ENCODE measurements at regions not wholly inside any gene's neighbourhood (a gene's known extent, or its start where the extent isn't known, plus 50 kb on each side); places are given as distances from the start of the nearest gene placed in this dataset.
A peak's percentile ranks its signal among the peaks of the same experiment; 100 is the strongest.
"Not testable (repeated sequence)": the region's sequence is repeated elsewhere in the genome, so short reads cannot be mapped to it uniquely, and the experiment has no call there.

- BruUV-seq (replicated peaks); H3K4me3 ChIP-seq (ENCODE audit: low read length); intact Hi-C loops (cut with micrococcal nuclease); ATAC-seq; H3K79me2 ChIP-seq (ENCODE audit: low read length); POLR2A ChIA-PET (ENCODE audit: unreplicated experiment); H3K4me2 ChIP-seq (ENCODE audit: low read length); H3K9me2 ChIP-seq (replicated peaks; ENCODE audit: low read length); H3K4me1 ChIP-seq (ENCODE audit: insufficient read depth, low read length); H3K9ac ChIP-seq (ENCODE audit: low read length); H3K27me3 ChIP-seq (ENCODE audit: low read length); H2AFZ ChIP-seq (ENCODE audit: low read length); CTCF ChIA-PET; H4K20me1 ChIP-seq (ENCODE audit: low read length); H3K9me3 ChIP-seq (ENCODE audit: low read length); DNase-seq; H3F3A ChIP-seq (ENCODE audit: low read length, unreplicated experiment); H3K27ac ChIP-seq (ENCODE audit: low read length); H3K36me3 ChIP-seq (ENCODE audit: low read depth, low read length): not testable (repeated sequence)
Measured at GRCh38 chr15:20105011-20105990, 436.3 kb downstream of the GOLGA6L6 start.

GRCh38 chr15:20104551-20104950, 437.0 kb downstream of the GOLGA6L6 start:
- H3K4me1 ChIP-seq (ENCODE audit: insufficient read depth, low read length); CTCF ChIA-PET; H3K4me3 ChIP-seq (ENCODE audit: low read length); H3K9me2 ChIP-seq (replicated peaks; ENCODE audit: low read length); H3K36me3 ChIP-seq (ENCODE audit: low read depth, low read length); H2AFZ ChIP-seq (ENCODE audit: low read length); H3K9me3 ChIP-seq (ENCODE audit: low read length); BruUV-seq (replicated peaks); H3K27ac ChIP-seq (ENCODE audit: low read length); H4K20me1 ChIP-seq (ENCODE audit: low read length); H3K27me3 ChIP-seq (ENCODE audit: low read length); intact Hi-C loops (cut with micrococcal nuclease); H3K79me2 ChIP-seq (ENCODE audit: low read length); H3K4me2 ChIP-seq (ENCODE audit: low read length); POLR2A ChIA-PET (ENCODE audit: unreplicated experiment); H3K9ac ChIP-seq (ENCODE audit: low read length); ATAC-seq; H3F3A ChIP-seq (ENCODE audit: low read length, unreplicated experiment); DNase-seq: not testable (repeated sequence)

- H3K27ac ChIP-seq (ENCODE audit: low read length); intact Hi-C loops (cut with micrococcal nuclease); POLR2A ChIA-PET (ENCODE audit: unreplicated experiment); H3K9ac ChIP-seq (ENCODE audit: low read length); H3K79me2 ChIP-seq (ENCODE audit: low read length); H3K4me3 ChIP-seq (ENCODE audit: low read length); ATAC-seq; H3K4me1 ChIP-seq (ENCODE audit: insufficient read depth, low read length); H3K9me2 ChIP-seq (replicated peaks; ENCODE audit: low read length); BruUV-seq (replicated peaks); H3F3A ChIP-seq (ENCODE audit: low read length, unreplicated experiment); CTCF ChIA-PET; H3K27me3 ChIP-seq (ENCODE audit: low read length); H3K4me2 ChIP-seq (ENCODE audit: low read length); H3K36me3 ChIP-seq (ENCODE audit: low read depth, low read length); H4K20me1 ChIP-seq (ENCODE audit: low read length); H3K9me3 ChIP-seq (ENCODE audit: low read length); DNase-seq; H2AFZ ChIP-seq (ENCODE audit: low read length): not testable (repeated sequence)
Measured at GRCh38 chr15:20102862-20103261, 438.7 kb downstream of the GOLGA6L6 start.

- H3F3A ChIP-seq (ENCODE audit: low read length, unreplicated experiment); H3K27me3 ChIP-seq (ENCODE audit: low read length); H2AFZ ChIP-seq (ENCODE audit: low read length); ATAC-seq; H3K36me3 ChIP-seq (ENCODE audit: low read depth, low read length); H3K9me3 ChIP-seq (ENCODE audit: low read length); H3K27ac ChIP-seq (ENCODE audit: low read length); H3K79me2 ChIP-seq (ENCODE audit: low read length); H3K4me3 ChIP-seq (ENCODE audit: low read length); H3K4me2 ChIP-seq (ENCODE audit: low read length); DNase-seq; H4K20me1 ChIP-seq (ENCODE audit: low read length); H3K9me2 ChIP-seq (replicated peaks; ENCODE audit: low read length); intact Hi-C loops (cut with micrococcal nuclease); POLR2A ChIA-PET (ENCODE audit: unreplicated experiment); CTCF ChIA-PET; H3K9ac ChIP-seq (ENCODE audit: low read length); BruUV-seq (replicated peaks); H3K4me1 ChIP-seq (ENCODE audit: insufficient read depth, low read length): not testable (repeated sequence)
Measured at GRCh38 chr15:20102209-20102608, 439.4 kb downstream of the GOLGA6L6 start.

GRCh38 chr15:20101281-20101680, 440.3 kb downstream of the GOLGA6L6 start:
- H3K9ac ChIP-seq (ENCODE audit: low read length); H3K9me2 ChIP-seq (replicated peaks; ENCODE audit: low read length); POLR2A ChIA-PET (ENCODE audit: unreplicated experiment); H3K9me3 ChIP-seq (ENCODE audit: low read length); BruUV-seq (replicated peaks); DNase-seq; intact Hi-C loops (cut with micrococcal nuclease); H3K27me3 ChIP-seq (ENCODE audit: low read length); H3K4me3 ChIP-seq (ENCODE audit: low read length); H4K20me1 ChIP-seq (ENCODE audit: low read length); H3K79me2 ChIP-seq (ENCODE audit: low read length); H3K27ac ChIP-seq (ENCODE audit: low read length); H3K36me3 ChIP-seq (ENCODE audit: low read depth, low read length); ATAC-seq; H2AFZ ChIP-seq (ENCODE audit: low read length); H3F3A ChIP-seq (ENCODE audit: low read length, unreplicated experiment); H3K4me1 ChIP-seq (ENCODE audit: insufficient read depth, low read length); H3K4me2 ChIP-seq (ENCODE audit: low read length); CTCF ChIA-PET: not testable (repeated sequence)

- peak; percentile 20; the same call in 1 of the 2 replicates for ATAC-seq
- DNase-seq; H4K20me1 ChIP-seq (ENCODE audit: low read length); H3K36me3 ChIP-seq (ENCODE audit: low read depth, low read length); BruUV-seq (replicated peaks); H3K4me2 ChIP-seq (ENCODE audit: low read length); H3K9me3 ChIP-seq (ENCODE audit: low read length); H3K4me3 ChIP-seq (ENCODE audit: low read length); intact Hi-C loops (cut with micrococcal nuclease); H3K9ac ChIP-seq (ENCODE audit: low read length); H2AFZ ChIP-seq (ENCODE audit: low read length); CTCF ChIA-PET; POLR2A ChIA-PET (ENCODE audit: unreplicated experiment); H3K4me1 ChIP-seq (ENCODE audit: insufficient read depth, low read length); H3K27me3 ChIP-seq (ENCODE audit: low read length); H3K9me2 ChIP-seq (replicated peaks; ENCODE audit: low read length); H3F3A ChIP-seq (ENCODE audit: low read length, unreplicated experiment); H3K79me2 ChIP-seq (ENCODE audit: low read length); H3K27ac ChIP-seq (ENCODE audit: low read length): not testable (repeated sequence)
Measured at GRCh38 chr15:20100604-20101270, 440.9 kb downstream of the GOLGA6L6 start.
